WTC11 (cell line): ENCODE measurements at regions not wholly inside any gene's neighbourhood (a gene's known extent, or its start where the extent isn't known, plus 50 kb on each side); places are given as distances from the start of the nearest gene placed in this dataset.

ENCODE experiments used
- ATAC-seq: fragments of 200-7000 bp; cut with Tn5 transposase; 2 replicates; pipeline ENCODE4 v1.10.0; 2021; ENCODE audit warnings: mild to moderate bottlenecking, moderate library complexity
- CTCF ChIA-PET: fragments of 300-600 bp; sonication (Branson Sonifier 250); formaldehyde crosslinking; loops from one replicate; lab custom pipeline; 2021; ENCODE audit warnings: antibody characterized with exemption; lab: Charles Lee
- POLR2A ChIA-PET: fragments of 350-600 bp; sonication (Branson Sonifier 250); formaldehyde crosslinking; loops from one replicate; lab custom pipeline; 2021; ENCODE audit warnings: antibody characterized with exemption; lab: Charles Lee
- DNase-seq: peaks from one replicate; pipeline ENCODE4 v3.0.0; 2021; ENCODE audit warnings: low spot score
- H3K27ac Mint-ChIP-seq: 2 replicates; pipeline ENCODE4 v1.8.0; 2021; ENCODE audit warnings: mixed read lengths
- H3K27me3 Mint-ChIP-seq: 2 replicates; pipeline ENCODE4 v1.8.0; 2021; ENCODE audit warnings: low read depth, mild to moderate bottlenecking, moderate library complexity, mixed read lengths
- H3K36me3 Mint-ChIP-seq: 2 replicates; pipeline ENCODE4 v1.8.0; 2021; ENCODE audit warnings: mixed read lengths
- H3K4me1 Mint-ChIP-seq: 2 replicates; pipeline ENCODE4 v1.8.0; 2022; ENCODE audit warnings: mixed read lengths
- H3K4me3 Mint-ChIP-seq: 2 replicates; pipeline ENCODE4 v1.8.0; 2021; ENCODE audit warnings: mild to moderate bottlenecking, moderate library complexity, mixed read lengths
- H3K9me3 Mint-ChIP-seq: 2 replicates; pipeline ENCODE4 v1.8.0; 2021; ENCODE audit warnings: mixed read lengths
- ARID4B ChIP-seq: sonication (generic); formaldehyde crosslinking; IDR thresholded peaks from 2 replicates; pipeline ENCODE4 v1.8.0; 2023; ENCODE audit warnings: missing genetic modification reagents, mild to moderate bottlenecking, borderline replicate concordance
- ATF6 ChIP-seq: sonication (generic); formaldehyde crosslinking; IDR thresholded peaks from 2 replicates; pipeline ENCODE4 v1.8.1; 2023; ENCODE audit warnings: mild to moderate bottlenecking, missing genetic modification reagents
- CTCF ChIP-seq: fragments of 200-600 bp; IDR thresholded peaks from 2 replicates; pipeline ENCODE4 v1.8.0; 2022; ENCODE audit warnings: antibody characterized with exemption
- E2F1 ChIP-seq: sonication (generic); formaldehyde crosslinking; IDR thresholded peaks from 2 replicates; pipeline ENCODE4 v1.8.0; 2022; ENCODE audit warnings: mild to moderate bottlenecking, missing genetic modification reagents
- EMX1 ChIP-seq: fragments of 250-450 bp; sonication (Bioruptor Pico); IDR thresholded peaks from 2 replicates; pipeline ENCODE4 v1.8.0; 2021; ENCODE audit warnings: mild to moderate bottlenecking
- GABPB1 ChIP-seq: sonication (generic); formaldehyde crosslinking; IDR thresholded peaks from 2 replicates; pipeline ENCODE4 v1.8.1; 2023; ENCODE audit warnings: mild to moderate bottlenecking, missing genetic modification reagents
- NFATC4 ChIP-seq: fragments of 250-450 bp; sonication (Bioruptor Pico); IDR thresholded peaks from 2 replicates; pipeline ENCODE4 v1.9.0; 2021; ENCODE audit warnings: mild to moderate bottlenecking
- PRRX2 ChIP-seq: fragments of 250-450 bp; sonication (Bioruptor Pico); IDR thresholded peaks from 2 replicates; pipeline ENCODE4 v1.8.0; 2021; ENCODE audit warnings: mild to moderate bottlenecking
- SMAD3 ChIP-seq: sonication (generic); formaldehyde crosslinking; IDR thresholded peaks from 2 replicates; pipeline ENCODE4 v1.8.0; 2022; ENCODE audit warnings: missing genetic modification reagents, mild to moderate bottlenecking, borderline replicate concordance
- SOX15 ChIP-seq: fragments of 250-450 bp; sonication (Bioruptor Pico); IDR thresholded peaks from 2 replicates; pipeline ENCODE4 v1.9.0; 2021; ENCODE audit warnings: mild to moderate bottlenecking
- TEAD1 ChIP-seq: sonication (generic); formaldehyde crosslinking; IDR thresholded peaks from 2 replicates; pipeline ENCODE4 v1.8.0; 2022; ENCODE audit warnings: mild to moderate bottlenecking, missing genetic modification reagents
- USF1 ChIP-seq: sonication (generic); formaldehyde crosslinking; IDR thresholded peaks from 2 replicates; pipeline ENCODE4 v1.8.0; 2022; ENCODE audit warnings: mild to moderate bottlenecking, missing genetic modification reagents
- ZNF138 ChIP-seq: sonication (generic); formaldehyde crosslinking; conservative IDR thresholded peaks from 2 replicates; pipeline ENCODE4 v1.8.1; 2022; ENCODE audit warnings: mild to moderate bottlenecking, moderate library complexity, missing genetic modification reagents
- ZNF232 ChIP-seq: sonication (generic); formaldehyde crosslinking; IDR thresholded peaks from 2 replicates; pipeline ENCODE4 v1.8.0; 2022; ENCODE audit warnings: mild to moderate bottlenecking, missing genetic modification reagents
- ZNF425 ChIP-seq: fragments of 250-450 bp; sonication (Bioruptor Pico); conservative IDR thresholded peaks from 2 replicates; pipeline ENCODE4 v1.9.0; 2021; ENCODE audit warnings: mild to moderate bottlenecking
- TF ChIP-seq, protein P1 (sequence below): sonication (generic); formaldehyde crosslinking; IDR thresholded peaks from 2 replicates; pipeline ENCODE4 v1.8.1; 2023; ENCODE audit warnings: mild to moderate bottlenecking, missing genetic modification reagents, borderline replicate concordance

DNA sequence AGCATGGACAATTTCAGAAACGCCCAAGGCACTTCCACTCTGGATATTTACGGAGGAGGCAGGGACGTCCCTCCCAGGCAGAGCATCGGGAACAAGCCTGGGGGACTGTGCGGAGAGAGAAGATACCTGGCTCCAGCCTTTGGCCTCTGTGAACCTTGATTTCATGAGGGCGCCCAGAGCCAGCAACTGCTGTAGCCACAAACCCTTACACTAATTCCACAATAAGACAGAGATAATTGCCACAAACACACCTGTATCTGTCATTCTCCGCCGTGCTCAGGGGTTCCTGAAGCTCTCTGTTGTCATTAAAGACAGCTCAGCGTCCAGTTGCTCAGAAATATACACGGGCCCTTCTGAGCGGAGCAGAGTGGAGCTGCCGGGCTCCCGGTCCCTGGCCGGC, 1292.1 kb downstream of the TBC1D22A start:
- TF ChIP-seq NFATC4 (CRISPR knock-in tag), result no peak
- no peak for TF ChIP-seq USF1 (CRISPR knock-in tag)
- TF ChIP-seq E2F1 (CRISPR knock-in tag), result no peak
- TF ChIP-seq ATF6 (CRISPR knock-in tag), result no peak
- TF ChIP-seq EMX1 (CRISPR knock-in tag), result no peak

GRCh38 chr22:48053973-48054372, 1291.5 kb downstream of the TBC1D22A start:
- H3K27me3 Mint-ChIP-seq, result no peaks in the 10 kb centered on the region; the same call in 1 of the 2 replicates
- H3K9me3 Mint-ChIP-seq, result peaks cover 6% of the 10 kb centered on the region
- TF ChIP-seq, protein P1, sequence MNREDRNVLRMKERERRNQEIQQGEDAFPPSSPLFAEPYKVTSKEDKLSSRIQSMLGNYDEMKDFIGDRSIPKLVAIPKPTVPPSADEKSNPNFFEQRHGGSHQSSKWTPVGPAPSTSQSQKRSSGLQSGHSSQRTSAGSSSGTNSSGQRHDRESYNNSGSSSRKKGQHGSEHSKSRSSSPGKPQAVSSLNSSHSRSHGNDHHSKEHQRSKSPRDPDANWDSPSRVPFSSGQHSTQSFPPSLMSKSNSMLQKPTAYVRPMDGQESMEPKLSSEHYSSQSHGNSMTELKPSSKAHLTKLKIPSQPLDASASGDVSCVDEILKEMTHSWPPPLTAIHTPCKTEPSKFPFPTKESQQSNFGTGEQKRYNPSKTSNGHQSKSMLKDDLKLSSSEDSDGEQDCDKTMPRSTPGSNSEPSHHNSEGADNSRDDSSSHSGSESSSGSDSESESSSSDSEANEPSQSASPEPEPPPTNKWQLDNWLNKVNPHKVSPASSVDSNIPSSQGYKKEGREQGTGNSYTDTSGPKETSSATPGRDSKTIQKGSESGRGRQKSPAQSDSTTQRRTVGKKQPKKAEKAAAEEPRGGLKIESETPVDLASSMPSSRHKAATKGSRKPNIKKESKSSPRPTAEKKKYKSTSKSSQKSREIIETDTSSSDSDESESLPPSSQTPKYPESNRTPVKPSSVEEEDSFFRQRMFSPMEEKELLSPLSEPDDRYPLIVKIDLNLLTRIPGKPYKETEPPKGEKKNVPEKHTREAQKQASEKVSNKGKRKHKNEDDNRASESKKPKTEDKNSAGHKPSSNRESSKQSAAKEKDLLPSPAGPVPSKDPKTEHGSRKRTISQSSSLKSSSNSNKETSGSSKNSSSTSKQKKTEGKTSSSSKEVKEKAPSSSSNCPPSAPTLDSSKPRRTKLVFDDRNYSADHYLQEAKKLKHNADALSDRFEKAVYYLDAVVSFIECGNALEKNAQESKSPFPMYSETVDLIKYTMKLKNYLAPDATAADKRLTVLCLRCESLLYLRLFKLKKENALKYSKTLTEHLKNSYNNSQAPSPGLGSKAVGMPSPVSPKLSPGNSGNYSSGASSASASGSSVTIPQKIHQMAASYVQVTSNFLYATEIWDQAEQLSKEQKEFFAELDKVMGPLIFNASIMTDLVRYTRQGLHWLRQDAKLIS, result no peak
- TF ChIP-seq ZNF138 (CRISPR knock-in tag) (no peak), TEAD1 (no peak), ZNF425 (no peak), PRRX2 (CRISPR knock-in tag) (no peak)
- no peaks in the 10 kb centered on the region for H3K36me3 Mint-ChIP-seq
- no peak overlapping the region for H3K27ac Mint-ChIP-seq
- H3K4me3 Mint-ChIP-seq, result no peak overlapping the region
- ChIA-PET CTCF (no interaction called here), POLR2A (interaction anchor here (0.7 kb wide), 1 partner anchor 53 kb away, joined by 4 read pairs; no protein-coding TSS in a partner anchor)
- no peaks in the 10 kb centered on the region for H3K4me1 Mint-ChIP-seq
- no peak for DNase-seq
- ATAC-seq, result no peak

More for the DNA sequence above, 1292.1 kb downstream of the TBC1D22A start:
- Mint-ChIP-seq H3K27ac (no peak overlapping the region), H3K9me3 (peaks cover 9% of the 10 kb centered on the region), H3K36me3 (no peaks in the 10 kb centered on the region), H3K27me3 (no peaks in the 10 kb centered on the region; the same call in 1 of the 2 replicates), H3K4me3 (no peak overlapping the region), H3K4me1 (no peaks in the 10 kb centered on the region)
- DNase-seq (no peak), ATAC-seq (no peak)
- ChIA-PET POLR2A (no interaction called here), CTCF (no interaction called here)

DNA sequence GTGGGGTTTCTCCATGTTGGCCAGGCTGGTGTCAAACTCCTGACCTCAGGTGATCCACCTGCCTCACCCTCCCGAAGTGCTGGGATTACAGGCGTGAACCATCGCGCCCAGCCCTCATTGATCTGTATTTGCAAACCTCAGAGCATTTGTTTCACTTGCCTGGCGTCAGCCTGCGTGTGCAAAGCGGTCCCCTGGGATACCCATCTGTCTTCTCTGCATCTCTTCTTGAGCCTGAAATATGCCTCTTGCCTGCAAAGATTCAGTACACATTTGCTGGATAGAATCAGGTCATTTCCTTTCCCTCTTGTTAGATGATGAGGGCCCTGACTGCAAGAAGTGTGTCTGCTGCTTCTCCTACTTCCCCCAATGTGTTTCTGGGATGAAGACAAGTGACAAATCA, 1291.0 kb downstream of the TBC1D22A start:
- no peak overlapping the region for H3K27ac Mint-ChIP-seq
- POLR2A ChIA-PET, result interaction anchor here (0.7 kb wide), 1 partner anchor 54 kb away, joined by 4 read pairs; no protein-coding TSS in a partner anchor
- H3K4me1 Mint-ChIP-seq, result no peaks in the 10 kb centered on the region
- DNase-seq (no peak), ATAC-seq (no peak)
- CTCF ChIA-PET, result no interaction called here
- H3K9me3 Mint-ChIP-seq, result peaks cover 4% of the 10 kb centered on the region; the same call in 1 of the 2 replicates
- H3K27me3 Mint-ChIP-seq, result no peaks in the 10 kb centered on the region; the same call in 1 of the 2 replicates
- H3K4me3 Mint-ChIP-seq, result no peak overlapping the region
- H3K36me3 Mint-ChIP-seq, result no peaks in the 10 kb centered on the region
- no peak for TF ChIP-seq ZNF232 (CRISPR knock-in tag)
- TF ChIP-seq SOX15 (CRISPR knock-in tag), result no peak
- TF ChIP-seq SMAD3 (CRISPR knock-in tag), result no peak
- TF ChIP-seq CTCF, result no peak
- TF ChIP-seq ARID4B (CRISPR knock-in tag), result no peak
- TF ChIP-seq GABPB1, result no peak
